SK-N-MC (cell line): ENCODE measurements at regions not wholly inside any gene's neighbourhood (a gene's known extent, or its start where the extent isn't known, plus 50 kb on each side); places are given as distances from the start of the nearest gene placed in this dataset.

Experiments used
- EZH2 ChIP-seq: fragments of 200-600 bp; sonication (generic); IDR thresholded peaks from one replicate; pipeline ENCODE4 v1.6.1; 2017; ENCODE audit warnings: antibody characterized with exemption
- POLR2AphosphoS5 ChIP-seq: IDR thresholded peaks from 2 replicates; pipeline ENCODE4 v1.6.1; 2012; ENCODE audit warnings: mild to moderate bottlenecking, low read depth, low read length, borderline replicate concordance

GRCh38 chr11:8830641-8831040 is 80.3 kb upstream of the AKIP1 start:
- TF ChIP-seq EZH2 (no peak), POLR2AphosphoS5 (no peak)
